Stimulated activated CD4-positive, alpha-beta T cell treated with anti-CD3 and anti-CD28 coated beads, Interleukin-1b, Interleukin-23, amount 100 ng/mL, for 1 hour (primary cell): ENCODE measurements at regions not wholly inside any gene's neighbourhood (a gene's known extent, or its start where the extent isn't known, plus 50 kb on each side); places are given as distances from the start of the nearest gene placed in this dataset.

Source experiments
- DNase-seq, 2 donors: peaks; one replicate each; pipeline ENCODE4 v3.0.0-alpha.2; 2020; ENCODE audit warnings: low read depth in 2 of 2

- DNase-seq = no peak
Measured at GRCh38 chr20:21967481-21967880, 262.0 kb downstream of the PAX1 start.

- no peak for DNase-seq
Measured at GRCh38 chr20:21956591-21956990, 251.1 kb downstream of the PAX1 start.

GRCh38 chr20:21947406-21947805, 241.9 kb downstream of the PAX1 start:
- DNase-seq = no peak

- DNase-seq = no peak
Measured at GRCh38 chr20:21944227-21944626, 238.8 kb downstream of the PAX1 start.

- DNase-seq = no peak
Measured at GRCh38 chr20:21941941-21942805, 236.7 kb downstream of the PAX1 start.

- DNase-seq = no peak
Measured at GRCh38 chr20:21936720-21937380, 231.4 kb downstream of the PAX1 start.

- DNase-seq = no peak
Measured at GRCh38 chr20:21936261-21936660, 230.8 kb downstream of the PAX1 start.

GRCh38 chr20:21933526-21933925, 228.1 kb downstream of the PAX1 start:
- no peak for DNase-seq

- DNase-seq = no peak
Measured at GRCh38 chr20:21921251-21921650, 215.8 kb downstream of the PAX1 start.

- no peak for DNase-seq
Measured at GRCh38 chr20:21920211-21920610, 214.7 kb downstream of the PAX1 start.

- DNase-seq = no peak
Measured at GRCh38 chr20:21918398-21918797, 212.9 kb downstream of the PAX1 start.

- DNase-seq = no peak
Measured at GRCh38 chr20:21902391-21902790, 196.9 kb downstream of the PAX1 start.

- no peak for DNase-seq
Measured at GRCh38 chr20:21901470-21902275, 196.2 kb downstream of the PAX1 start.

- no peak for DNase-seq
Measured at GRCh38 chr20:21900431-21900830, 195.0 kb downstream of the PAX1 start.

- no peak for DNase-seq
Measured at GRCh38 chr20:21874921-21875320, 169.5 kb downstream of the PAX1 start.

- DNase-seq = no peak
Measured at GRCh38 chr20:21874127-21874526, 168.7 kb downstream of the PAX1 start.

- no peak for DNase-seq
Measured at GRCh38 chr20:21873291-21873690, 167.8 kb downstream of the PAX1 start.

- no peak for DNase-seq
Measured at GRCh38 chr20:21867811-21868210, 162.3 kb downstream of the PAX1 start.

- no peak for DNase-seq
Measured at GRCh38 chr20:21867353-21867752, 161.9 kb downstream of the PAX1 start.

GRCh38 chr20:21862956-21863355, 157.5 kb downstream of the PAX1 start:
- no peak for DNase-seq

GRCh38 chr20:21862259-21862946, 156.9 kb downstream of the PAX1 start:
- DNase-seq = no peak

- no peak for DNase-seq
Measured at GRCh38 chr20:21840991-21841390, 135.5 kb downstream of the PAX1 start.
